RPMI7951 (cell line): ENCODE measurements at regions not wholly inside any gene's neighbourhood (a gene's known extent, or its start where the extent isn't known, plus 50 kb on each side); places are given as distances from the start of the nearest gene placed in this dataset.
A peak's percentile ranks its signal among the peaks of the same experiment; 100 is the strongest.
"Not testable (repeated sequence)": the region's sequence is repeated elsewhere in the genome, so short reads cannot be mapped to it uniquely, and the experiment has no call there.

Experiments used
- DNase-seq: peaks from one replicate; pipeline ENCODE4 v3.0.0-alpha.2; 2012; ENCODE audit warnings: low read depth

DNA sequence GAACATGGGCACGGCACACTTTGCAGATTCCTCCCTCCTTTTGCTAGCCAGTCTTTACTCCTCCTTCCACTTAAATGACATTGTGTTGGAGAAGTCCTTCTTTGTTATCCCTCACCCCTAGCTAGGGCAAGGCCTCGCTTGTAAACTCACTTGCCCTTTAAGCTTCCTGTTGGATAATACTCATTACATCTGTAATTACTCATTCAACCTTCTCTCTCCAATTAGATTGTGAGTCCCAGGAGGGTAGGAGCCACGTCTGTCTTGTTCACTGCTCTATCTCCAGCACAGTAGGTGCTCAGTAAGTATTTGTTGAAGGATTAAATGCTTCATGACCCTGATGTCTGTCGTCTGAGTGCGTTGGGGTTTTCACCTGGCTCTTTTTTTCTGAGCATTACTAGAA, 98.7 kb upstream of the USP24 start:
- DNase-seq, result no peak

DNA sequence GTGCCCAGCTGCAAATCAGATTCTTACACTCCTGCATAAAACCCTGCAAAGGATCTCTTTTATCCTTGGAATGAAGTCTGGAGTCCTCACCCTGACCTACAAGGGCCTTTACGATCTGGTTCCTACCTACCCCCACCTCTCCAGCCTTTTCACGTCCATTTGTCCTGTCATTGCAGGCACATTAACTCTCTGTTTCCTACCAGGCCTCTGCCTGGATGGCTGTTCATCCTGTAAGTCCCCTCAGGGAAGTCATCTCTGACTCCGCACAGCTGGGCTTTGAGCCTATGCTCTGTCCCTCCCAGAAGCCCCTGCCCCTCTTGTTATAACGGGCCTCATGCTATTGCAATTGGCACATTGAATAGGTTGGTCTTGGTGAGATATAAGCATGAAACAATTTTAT, 96.8 kb upstream of the USP24 start:
- DNase-seq, result no peak

GRCh38 chr1:55311057-55311641, 96.0 kb upstream of the USP24 start:
- DNase-seq, result peak; percentile 91

DNA sequence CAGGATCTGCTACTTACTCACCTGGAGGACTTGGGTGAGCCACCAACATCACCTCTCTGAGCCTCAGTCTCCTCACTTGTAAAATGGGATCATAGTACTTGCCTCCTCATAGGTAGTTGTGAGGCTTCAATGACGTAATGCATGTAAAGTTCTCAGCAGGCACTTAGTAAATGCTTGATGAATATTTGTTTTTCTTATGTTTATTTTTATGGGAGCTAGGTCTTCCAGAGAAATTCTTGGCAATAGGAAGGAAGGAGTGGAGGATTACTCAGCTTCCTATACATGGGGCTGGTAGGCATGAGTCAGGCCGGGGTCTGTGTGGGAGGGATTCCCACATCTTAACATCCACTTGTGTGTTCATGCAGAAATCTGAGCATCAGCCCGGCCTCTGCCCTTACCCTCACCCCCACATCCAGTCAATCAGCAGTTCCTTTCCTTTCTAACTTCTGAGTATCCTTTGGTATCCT, 95.4 kb upstream of the USP24 start:
- DNase-seq, result peak; percentile 98

- no peak for DNase-seq
Measured at GRCh38 chr1:55309786-55310504, 94.8 kb upstream of the USP24 start.

- peak; percentile 41 for DNase-seq
Measured at GRCh38 chr1:55309053-55309452, 93.9 kb upstream of the USP24 start.

- DNase-seq, result peak; percentile 55
Measured at GRCh38 chr1:55305735-55306134, 90.6 kb upstream of the USP24 start.

DNA sequence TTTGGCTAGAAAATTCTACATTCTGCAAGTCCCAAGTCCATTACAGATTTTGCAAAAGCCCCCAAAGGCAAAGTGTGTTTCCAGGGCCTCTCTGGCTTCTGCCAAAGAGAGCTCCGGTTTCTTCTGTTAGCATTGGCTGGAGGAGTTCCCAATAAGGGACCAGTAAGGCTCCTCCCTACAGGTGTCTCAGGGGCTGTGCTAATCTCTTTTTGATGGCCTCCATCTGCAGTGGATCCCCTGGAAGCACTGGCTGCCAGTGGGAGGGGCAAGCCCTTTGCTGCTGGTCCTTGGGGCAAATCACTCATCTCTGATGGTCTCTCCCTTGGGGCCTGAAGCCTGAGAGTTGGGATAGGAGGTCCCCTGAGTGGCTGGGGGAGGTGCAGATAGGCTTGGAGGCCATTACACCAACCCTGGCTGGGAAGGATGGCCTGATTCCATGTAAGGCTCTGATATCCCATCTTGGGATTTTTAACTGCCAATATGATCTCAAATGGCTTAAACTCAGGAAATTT, 89.1 kb upstream of the USP24 start:
- no peak for DNase-seq

DNA sequence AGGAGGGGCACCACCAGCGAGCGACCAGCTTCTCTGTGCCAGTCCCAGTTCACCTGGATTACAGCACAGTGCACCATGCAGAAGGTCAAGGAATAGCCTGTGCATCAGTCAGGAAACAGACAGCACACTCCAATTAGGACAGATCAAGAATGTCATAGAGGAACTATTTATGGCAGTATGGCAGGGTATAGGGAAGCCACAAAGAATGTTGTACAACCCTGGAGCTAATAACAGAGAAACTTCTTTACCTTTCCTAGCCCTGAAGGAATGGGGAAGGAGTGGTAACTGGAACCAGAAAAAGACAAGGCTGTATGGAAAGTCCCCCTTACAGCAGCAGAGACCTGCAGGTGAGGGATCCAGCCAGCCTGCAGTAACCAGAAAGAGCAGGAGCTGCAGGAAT, 87.8 kb upstream of the USP24 start:
- DNase-seq, result no peak

DNA sequence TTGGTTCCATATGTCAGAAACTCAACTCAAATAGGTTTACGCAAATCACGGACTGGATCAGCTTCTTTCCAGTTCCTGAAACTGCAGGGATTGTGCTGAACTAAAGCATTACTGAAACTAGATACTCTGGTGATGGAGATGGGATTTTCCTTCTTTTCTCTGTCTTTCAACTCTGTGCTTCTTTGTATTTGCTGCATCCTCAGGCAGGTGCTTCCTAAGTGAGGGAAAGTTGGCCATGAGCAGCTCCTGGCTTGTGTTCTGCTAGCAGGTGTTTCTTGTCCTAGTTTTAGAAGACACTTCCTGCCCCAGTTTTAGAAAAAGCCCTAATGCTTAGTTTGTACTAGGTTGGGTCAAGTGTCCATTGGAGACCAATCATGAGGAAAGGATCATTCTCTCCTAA, 86.7 kb upstream of the USP24 start:
- no peak for DNase-seq

GRCh38 chr1:55300975-55301374, 85.8 kb upstream of the USP24 start:
- no peak for DNase-seq

GRCh38 chr1:55298167-55298894, 83.2 kb upstream of the USP24 start:
- DNase-seq, result no peak

GRCh38 chr1:55296247-55296646, 81.1 kb upstream of the USP24 start:
- not testable (repeated sequence) for DNase-seq

GRCh38 chr1:55289614-55290013, 74.5 kb upstream of the USP24 start:
- no peak for DNase-seq

GRCh38 chr1:55289042-55289441, 73.9 kb upstream of the USP24 start:
- DNase-seq, result no peak

- DNase-seq, result no peak
Measured at GRCh38 chr1:55288245-55288644, 73.1 kb upstream of the USP24 start.

DNA sequence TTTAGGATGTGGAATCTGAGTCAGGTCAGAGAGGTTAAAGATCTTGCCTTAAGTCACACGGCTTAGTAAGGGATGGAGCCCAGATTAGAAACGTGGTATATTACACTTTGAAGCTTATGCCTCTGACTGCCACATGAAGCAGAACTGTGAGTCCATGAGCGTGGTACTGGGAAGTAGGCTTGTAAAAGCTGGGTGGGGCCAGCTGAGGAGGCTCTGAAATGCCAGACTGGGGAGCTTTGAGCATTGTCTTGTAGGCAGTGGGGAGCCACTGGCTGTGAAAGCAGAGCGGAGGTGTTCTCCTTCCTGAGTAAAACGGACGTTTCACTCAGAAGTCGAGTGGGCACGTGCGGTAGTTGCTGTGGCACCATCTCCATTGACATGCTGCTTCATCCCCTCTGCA, 72.6 kb upstream of the USP24 start:
- no peak for DNase-seq

GRCh38 chr1:55286856-55287602, 71.9 kb upstream of the USP24 start:
- DNase-seq, result no peak

DNA sequence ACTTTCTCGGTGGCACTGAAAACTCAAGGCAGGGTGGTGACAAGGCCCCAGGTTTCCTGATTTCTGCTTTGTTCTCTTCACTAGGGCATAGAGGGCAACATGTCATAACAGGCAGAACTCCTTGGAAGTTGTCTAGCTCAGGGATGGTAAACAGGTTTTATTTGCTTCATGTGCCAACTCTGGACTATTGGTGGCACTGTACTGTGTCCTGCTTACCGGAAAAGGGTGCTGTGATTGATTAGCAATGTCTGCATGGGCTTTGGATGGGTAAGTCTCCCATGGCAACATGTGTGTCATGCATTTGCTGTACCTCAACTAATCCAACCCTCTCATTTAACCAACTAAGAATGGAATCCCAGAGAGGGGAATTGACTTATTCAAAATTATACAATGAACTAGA, 70.7 kb upstream of the USP24 start:
- no peak for DNase-seq

DNA sequence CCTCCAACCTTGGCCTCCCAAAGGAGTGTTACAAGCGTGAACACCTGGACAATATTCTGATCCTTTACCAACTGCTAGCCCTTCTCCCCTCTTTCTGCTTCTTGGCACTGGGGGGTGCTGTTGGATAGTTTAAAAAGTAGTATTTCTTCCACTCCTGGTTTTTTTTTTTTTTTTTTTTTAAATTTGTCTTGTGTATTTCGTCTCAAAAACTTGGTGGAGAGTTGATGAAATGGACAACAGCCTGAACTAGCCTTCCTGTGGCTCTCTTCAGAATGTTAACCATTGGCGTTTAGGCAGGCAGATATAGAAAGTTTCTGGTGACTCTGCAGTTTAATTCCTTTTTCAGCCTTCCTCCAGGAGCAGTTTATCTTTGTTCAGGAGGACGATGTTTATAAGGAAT, 69.7 kb upstream of the USP24 start:
- peak; percentile 58 for DNase-seq

DNA sequence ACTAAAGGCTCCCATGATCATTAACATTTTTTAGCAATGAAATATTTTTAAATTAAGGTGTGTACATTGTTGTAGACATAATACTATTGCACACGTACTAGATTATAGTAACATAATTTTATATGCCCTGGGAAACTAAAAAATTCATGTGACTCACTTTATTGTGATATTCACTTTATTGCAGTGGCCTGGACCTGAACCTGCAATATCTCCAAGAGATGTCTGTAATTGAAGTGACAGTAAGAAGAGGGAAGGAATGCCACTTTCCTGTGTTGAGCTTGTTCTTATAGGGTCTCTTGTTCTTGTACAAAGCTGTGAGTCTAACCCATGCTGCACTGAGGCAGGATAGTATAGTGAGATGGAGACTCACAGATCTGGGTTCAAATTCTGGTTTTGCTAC, 66.9 kb upstream of the USP24 start:
- DNase-seq, result no peak

- DNase-seq, result peak; percentile 77
Measured at GRCh38 chr1:55280731-55281130, 65.6 kb upstream of the USP24 start.
